ENCODE measurements at regions not wholly inside any gene's neighbourhood (a gene's known extent, or its start where the extent isn't known, plus 50 kb on each side); places are given as distances from the start of the nearest gene placed in this dataset.
"Not testable (repeated sequence)": the region's sequence is repeated elsewhere in the genome, so short reads cannot be mapped to it uniquely, and the experiment has no call there.

GRCh38 chr12:91778091-91778832 lies 367.4 kb downstream of the BTG1 start:
- DNase-seq, result no peak

GRCh38 chr12:91777268-91777992 lies 368.2 kb downstream of the BTG1 start:
- no peak for DNase-seq

- DNase-seq, result no peak
Measured at GRCh38 chr12:91774434-91774921, 371.2 kb downstream of the BTG1 start.

- no peak for DNase-seq
Measured at GRCh38 chr12:91773749-91774429, 371.8 kb downstream of the BTG1 start.

GRCh38 chr12:91772411-91772810 lies 373.2 kb downstream of the BTG1 start:
- DNase-seq, result no peak

- DNase-seq, result no peak
Measured at GRCh38 chr12:91769736-91770135, 375.9 kb downstream of the BTG1 start.

GRCh38 chr12:91767237-91767636 lies 378.4 kb downstream of the BTG1 start:
- DNase-seq, result no peak

- no peak for DNase-seq
Measured at GRCh38 chr12:91766454-91766853, 379.2 kb downstream of the BTG1 start.

- no peak for DNase-seq
Measured at GRCh38 chr12:91763654-91764370, 381.8 kb downstream of the BTG1 start.

GRCh38 chr12:91753649-91754048 lies 392.0 kb downstream of the BTG1 start:
- no peak for DNase-seq

GRCh38 chr12:91746976-91747375 lies 398.7 kb downstream of the BTG1 start:
- no peak for DNase-seq

GRCh38 chr12:91744597-91744996 lies 401.0 kb downstream of the BTG1 start:
- DNase-seq, result no peak

GRCh38 chr12:91743704-91744321 lies 401.8 kb downstream of the BTG1 start:
- no peak for DNase-seq

GRCh38 chr12:91743280-91743679 lies 402.4 kb downstream of the BTG1 start:
- DNase-seq, result no peak

GRCh38 chr12:91741932-91742331 lies 403.7 kb downstream of the BTG1 start:
- DNase-seq, result no peak

GRCh38 chr12:91733846-91734245 lies 411.8 kb downstream of the BTG1 start:
- not testable (repeated sequence) for DNase-seq

- no peak for DNase-seq
Measured at GRCh38 chr12:91732086-91732485, 413.6 kb downstream of the BTG1 start.

GRCh38 chr12:91729543-91729942 lies 416.1 kb downstream of the BTG1 start:
- no peak for DNase-seq

GRCh38 chr12:91723191-91723590 lies 422.5 kb downstream of the BTG1 start:
- no peak for DNase-seq

GRCh38 chr12:91722072-91722471 lies 423.6 kb downstream of the BTG1 start:
- peak; percentile 37 for DNase-seq

GRCh38 chr12:91721023-91721422 lies 424.6 kb downstream of the BTG1 start:
- no peak for DNase-seq

GRCh38 chr12:91718326-91718725 lies 427.3 kb downstream of the BTG1 start:
- DNase-seq, result no peak

- no peak for DNase-seq
Measured at GRCh38 chr12:91717804-91718203, 427.8 kb downstream of the BTG1 start.

Data from stimulated activated CD4-positive, alpha-beta T cell treated with anti-CD3 and anti-CD28 coated beads, Interleukin-15, amount 100 ng/mL, for 24 hours (primary cell).